OCI-LY3 (cell line): ENCODE measurements at regions not wholly inside any gene's neighbourhood (a gene's known extent, or its start where the extent isn't known, plus 50 kb on each side); places are given as distances from the start of the nearest gene placed in this dataset.

ENCODE experiments used
- H2AFZ ChIP-seq: fragments of 200-600, 300-600 bp; shearing (Covaris generic); 2 replicates; pipeline ENCODE4 v1.6.0; 2014; ENCODE audit warnings: antibody characterized with exemption, low read depth, low read length
- H3K27ac ChIP-seq: fragments of 200-600, 300-600 bp; sonication (generic); 2 replicates; pipeline ENCODE4 v1.5.1; 2014; ENCODE audit warnings: mild to moderate bottlenecking, low read length, moderate library complexity, mixed read lengths
- H3K27me3 ChIP-seq: fragments of 200-600, 300-600 bp; sonication (generic); 2 replicates; pipeline ENCODE4 v1.6.1; 2014; ENCODE audit warnings: low read depth, low read length, mixed read lengths
- H3K36me3 ChIP-seq: fragments of 200-600, 300-600 bp; sonication (generic); replicated peaks from 2 replicates; pipeline ENCODE3; 2014; ENCODE audit warnings: low read depth, low read length, mixed read lengths
- H3K4me1 ChIP-seq: fragments of 300-600, 200-600 bp; sonication (generic); 2 replicates; pipeline ENCODE4 v1.6.1; 2014; ENCODE audit warnings: low read length, mixed read lengths
- H3K4me2 ChIP-seq: fragments of 200-600, 300-600 bp; sonication (generic); 2 replicates; pipeline ENCODE4 v1.6.1; 2014; ENCODE audit warnings: low read length, mixed read lengths
- H3K4me3 ChIP-seq: fragments of 300-600, 200-600 bp; sonication (generic); 2 replicates; pipeline ENCODE4 v1.5.1; 2014; ENCODE audit warnings: antibody characterized with exemption, mild to moderate bottlenecking, low read length, moderate library complexity
- H3K79me2 ChIP-seq: fragments of 300-600, 200-600 bp; shearing (Covaris generic); 2 replicates; pipeline ENCODE4 v1.6.1; 2014; ENCODE audit warnings: mild to moderate bottlenecking, low read length, mixed read lengths
- H3K9ac ChIP-seq: fragments of 300-600, 200-600 bp; shearing (Covaris generic); 2 replicates; pipeline ENCODE4 v1.6.0; 2014; ENCODE audit warnings: mild to moderate bottlenecking, low read length, moderate library complexity
- H3K9me3 ChIP-seq: fragments of 200-600, 300-600 bp; shearing (Covaris generic); 2 replicates; pipeline ENCODE4 v1.6.1; 2014; ENCODE audit warnings: low read length, mixed read lengths; ENCODE audit not compliant: insufficient read depth
- H4K20me1 ChIP-seq: fragments of 200-600, 300-600 bp; sonication (generic); 2 replicates; pipeline ENCODE4 v1.6.1; 2016; ENCODE audit warnings: low read length, mixed read lengths; ENCODE audit not compliant: insufficient read depth
- EZH2phosphoT487 ChIP-seq: fragments of 200-600 bp; shearing (Covaris generic); IDR thresholded peaks from 2 replicates; pipeline ENCODE4 v1.6.1; 2018; ENCODE audit warnings: antibody characterized with exemption, mixed run types, low read depth
- TF ChIP-seq, protein P1 (sequence below): fragments of 200-600, 300-600 bp; sonication (generic); IDR thresholded peaks from 2 replicates; pipeline ENCODE4 v1.5.1; 2014; ENCODE audit warnings: antibody characterized with exemption, low read length, low read depth

- H4K20me1 ChIP-seq: no peaks in the 10 kb centered on the region
- no peak overlapping the region for H3K4me2 ChIP-seq
- no peaks in the 10 kb centered on the region for H3K9me3 ChIP-seq
- TF ChIP-seq, protein P1, sequence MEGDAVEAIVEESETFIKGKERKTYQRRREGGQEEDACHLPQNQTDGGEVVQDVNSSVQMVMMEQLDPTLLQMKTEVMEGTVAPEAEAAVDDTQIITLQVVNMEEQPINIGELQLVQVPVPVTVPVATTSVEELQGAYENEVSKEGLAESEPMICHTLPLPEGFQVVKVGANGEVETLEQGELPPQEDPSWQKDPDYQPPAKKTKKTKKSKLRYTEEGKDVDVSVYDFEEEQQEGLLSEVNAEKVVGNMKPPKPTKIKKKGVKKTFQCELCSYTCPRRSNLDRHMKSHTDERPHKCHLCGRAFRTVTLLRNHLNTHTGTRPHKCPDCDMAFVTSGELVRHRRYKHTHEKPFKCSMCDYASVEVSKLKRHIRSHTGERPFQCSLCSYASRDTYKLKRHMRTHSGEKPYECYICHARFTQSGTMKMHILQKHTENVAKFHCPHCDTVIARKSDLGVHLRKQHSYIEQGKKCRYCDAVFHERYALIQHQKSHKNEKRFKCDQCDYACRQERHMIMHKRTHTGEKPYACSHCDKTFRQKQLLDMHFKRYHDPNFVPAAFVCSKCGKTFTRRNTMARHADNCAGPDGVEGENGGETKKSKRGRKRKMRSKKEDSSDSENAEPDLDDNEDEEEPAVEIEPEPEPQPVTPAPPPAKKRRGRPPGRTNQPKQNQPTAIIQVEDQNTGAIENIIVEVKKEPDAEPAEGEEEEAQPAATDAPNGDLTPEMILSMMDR: no peak
- no peak for TF ChIP-seq EZH2phosphoT487
- no peaks in the 10 kb centered on the region for H3K27me3 ChIP-seq
- no peaks in the 10 kb centered on the region for H3K79me2 ChIP-seq
- no peak overlapping the region for H3K4me3 ChIP-seq
- no peak overlapping the region for H3K9ac ChIP-seq
- H3K27ac ChIP-seq: no peak overlapping the region
- H2AFZ ChIP-seq: no peak overlapping the region
- H3K36me3 ChIP-seq: no peaks in the 10 kb centered on the region
- H3K4me1 ChIP-seq: peaks cover 9% of the 10 kb centered on the region
Measured at GRCh38 chr13:107475753-107476453, 739.4 kb downstream of the LIG4 start.

- H4K20me1 ChIP-seq: no peaks in the 10 kb centered on the region
- H2AFZ ChIP-seq: no peak overlapping the region
- H3K27me3 ChIP-seq: no peaks in the 10 kb centered on the region
- H3K9ac ChIP-seq: no peak overlapping the region
- H3K4me3 ChIP-seq: no peak overlapping the region
- no peak overlapping the region for H3K27ac ChIP-seq
- TF ChIP-seq EZH2phosphoT487: no peak
- TF ChIP-seq, protein P1: no peak
- no peaks in the 10 kb centered on the region for H3K9me3 ChIP-seq
- H3K4me2 ChIP-seq: no peak overlapping the region
- H3K4me1 ChIP-seq: no peaks in the 10 kb centered on the region
- no peaks in the 10 kb centered on the region for H3K36me3 ChIP-seq
- H3K79me2 ChIP-seq: no peaks in the 10 kb centered on the region
Measured at GRCh38 chr13:107473253-107473652, 742.1 kb downstream of the LIG4 start.

- peaks cover 3% of the 10 kb centered on the region for H3K36me3 ChIP-seq
- no peak overlapping the region for H2AFZ ChIP-seq
- H3K4me1 ChIP-seq: no peaks in the 10 kb centered on the region
- peaks cover 5% of the 10 kb centered on the region; the same call in 1 of the 2 replicates for H3K9me3 ChIP-seq
- no peak overlapping the region for H3K4me2 ChIP-seq
- no peaks in the 10 kb centered on the region for H4K20me1 ChIP-seq
- TF ChIP-seq, protein P1: no peak
- no peak for TF ChIP-seq EZH2phosphoT487
- H3K4me3 ChIP-seq: no peak overlapping the region
- no peak overlapping the region for H3K9ac ChIP-seq
- H3K79me2 ChIP-seq: no peaks in the 10 kb centered on the region
- H3K27ac ChIP-seq: no peak overlapping the region
- H3K27me3 ChIP-seq: no peaks in the 10 kb centered on the region
Measured at GRCh38 chr13:107466326-107467099, 748.8 kb downstream of the LIG4 start.

DNA sequence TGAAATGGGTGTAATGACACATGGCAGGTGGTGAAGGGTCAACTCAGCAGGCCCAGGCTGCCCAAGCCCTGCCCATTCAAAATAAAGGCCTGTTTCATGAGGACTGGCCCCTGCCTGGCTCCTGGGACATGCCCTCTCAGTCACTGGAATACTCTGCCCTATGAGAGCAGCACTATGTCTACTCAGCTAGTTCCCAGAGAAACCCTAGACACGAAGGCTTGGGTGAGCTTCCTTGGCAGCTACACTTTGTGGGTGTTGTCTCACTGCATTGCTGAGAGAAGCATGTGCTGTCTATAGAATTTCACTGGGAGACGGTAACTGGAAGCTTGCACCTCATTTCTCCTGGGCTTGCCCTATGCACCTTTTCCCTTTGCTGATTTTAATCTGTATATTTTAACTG is 752.8 kb downstream of the LIG4 start:
- Histone ChIP-seq H3K36me3 (peaks cover 3% of the 10 kb centered on the region), H3K4me3 (no peak overlapping the region), H3K4me1 (no peaks in the 10 kb centered on the region), H3K27me3 (no peaks in the 10 kb centered on the region), H3K4me2 (no peak overlapping the region), H3K9ac (no peak overlapping the region), H3K79me2 (no peaks in the 10 kb centered on the region), H3K9me3 (peaks cover 5% of the 10 kb centered on the region; the same call in 1 of the 2 replicates), H2AFZ (no peak overlapping the region), H4K20me1 (no peaks in the 10 kb centered on the region), H3K27ac (no peak overlapping the region)
- no peak for TF ChIP-seq EZH2phosphoT487
- TF ChIP-seq, protein P1: no peak
